Osteocyte (in vitro differentiated cells): ENCODE measurements at regions not wholly inside any gene's neighbourhood (a gene's known extent, or its start where the extent isn't known, plus 50 kb on each side); places are given as distances from the start of the nearest gene placed in this dataset.
A peak's percentile ranks its signal among the peaks of the same experiment; 100 is the strongest.
"Not testable (repeated sequence)": the region's sequence is repeated elsewhere in the genome, so short reads cannot be mapped to it uniquely, and the experiment has no call there.

ENCODE experiments used
- DNase-seq: peaks from one replicate; pipeline ENCODE4 v3.0.0; 2021; ENCODE audit warnings: mixed read lengths; ENCODE audit not compliant: unreplicated experiment; ENCODE audit errors: extremely low spot score
- H3K27ac Mint-ChIP-seq: one replicate; pipeline ENCODE4 v1.8.0; 2021; ENCODE audit warnings: mild to moderate bottlenecking, mixed read lengths; ENCODE audit not compliant: unreplicated experiment
- H3K27me3 Mint-ChIP-seq: one replicate; pipeline ENCODE4 v1.8.0; 2021; ENCODE audit warnings: mixed read lengths; ENCODE audit not compliant: unreplicated experiment
- H3K36me3 Mint-ChIP-seq: one replicate; pipeline ENCODE4 v1.8.0; 2021; ENCODE audit warnings: mixed read lengths; ENCODE audit not compliant: unreplicated experiment
- H3K4me1 Mint-ChIP-seq: one replicate; pipeline ENCODE4 v1.8.0; 2021; ENCODE audit warnings: mixed read lengths; ENCODE audit not compliant: unreplicated experiment
- H3K4me3 Mint-ChIP-seq: one replicate; pipeline ENCODE4 v1.8.0; 2021; ENCODE audit warnings: mild to moderate bottlenecking, moderate library complexity, mixed read lengths; ENCODE audit not compliant: unreplicated experiment
- H3K9me3 Mint-ChIP-seq: one replicate; pipeline ENCODE4 v1.8.0; 2021; ENCODE audit warnings: mixed read lengths; ENCODE audit not compliant: unreplicated experiment
- CTCF ChIP-seq: fragments of 200-600 bp; sonication (generic); IDR thresholded peaks from 2 replicates; pipeline ENCODE4 v1.5.0; 2021; ENCODE audit warnings: antibody characterized with exemption, mild to moderate bottlenecking, moderate library complexity

- H3K4me1 Mint-ChIP-seq, result no peaks in the 10 kb centered on the region
These were observed 102.2 kb upstream of the HAO2 start for GRCh38 chr1:119266386-119266785.

DNA sequence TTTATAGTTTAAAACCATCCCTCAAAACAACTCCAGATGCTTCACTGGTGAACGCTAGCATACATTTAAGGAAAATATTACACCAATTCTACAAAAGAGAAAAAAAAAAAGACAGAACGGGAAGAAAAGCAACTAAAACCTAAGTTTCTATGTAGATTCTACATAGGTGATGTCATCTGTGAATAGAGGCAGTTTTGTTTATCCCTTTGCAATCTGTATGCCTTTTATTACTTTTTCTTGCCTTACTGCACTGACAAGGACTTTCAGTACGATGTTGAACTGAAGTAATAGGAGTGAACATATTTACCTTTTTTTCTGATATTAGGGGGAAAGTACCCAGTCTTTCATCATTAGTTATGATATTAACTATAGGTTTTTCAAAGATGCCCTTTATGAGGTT lies 101.7 kb upstream of the HAO2 start:
- Mint-ChIP-seq H3K36me3 (no peaks in the 10 kb centered on the region), H3K4me1 (no peaks in the 10 kb centered on the region), H3K27ac (no peak overlapping the region), H3K4me3 (no peak overlapping the region), H3K27me3 (peaks cover 20% of the 10 kb centered on the region), H3K9me3 (no peaks in the 10 kb centered on the region)
- TF ChIP-seq CTCF, result no peak
- DNase-seq, result no peak

More at GRCh38 chr1:119266386-119266785, 102.2 kb upstream of the HAO2 start:
- Mint-ChIP-seq H3K27ac (no peak overlapping the region), H3K4me3 (no peak overlapping the region), H3K9me3 (no peaks in the 10 kb centered on the region), H3K36me3 (no peaks in the 10 kb centered on the region), H3K27me3 (peaks cover 15% of the 10 kb centered on the region)
- TF ChIP-seq CTCF, result no peak
- no peak for DNase-seq

DNA sequence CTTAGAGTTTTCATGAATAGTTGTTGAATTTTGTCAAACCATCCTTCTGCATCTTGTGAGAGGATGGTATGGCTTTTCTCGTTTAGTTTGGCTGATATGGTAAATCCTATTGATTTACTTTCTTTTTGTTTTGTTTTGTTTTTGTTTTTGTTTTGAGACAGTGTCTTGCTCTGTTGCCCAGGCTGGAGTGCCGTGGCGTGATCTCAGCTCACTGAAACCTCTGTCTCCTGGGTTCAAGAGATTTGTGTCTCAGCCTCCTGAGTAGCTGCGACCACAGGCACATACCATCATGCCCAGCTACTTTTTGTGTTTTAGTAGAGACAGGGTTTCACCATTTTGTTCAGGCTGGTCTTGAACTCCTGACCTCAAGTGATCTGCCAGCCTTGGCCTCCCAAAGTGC lies 101.3 kb upstream of the HAO2 start:
- H3K9me3 Mint-ChIP-seq, DNase-seq, H3K27ac Mint-ChIP-seq, H3K4me1 Mint-ChIP-seq, H3K4me3 Mint-ChIP-seq, H3K36me3 Mint-ChIP-seq: not testable (repeated sequence)
- peaks cover 18% of the 10 kb centered on the region for H3K27me3 Mint-ChIP-seq

DNA sequence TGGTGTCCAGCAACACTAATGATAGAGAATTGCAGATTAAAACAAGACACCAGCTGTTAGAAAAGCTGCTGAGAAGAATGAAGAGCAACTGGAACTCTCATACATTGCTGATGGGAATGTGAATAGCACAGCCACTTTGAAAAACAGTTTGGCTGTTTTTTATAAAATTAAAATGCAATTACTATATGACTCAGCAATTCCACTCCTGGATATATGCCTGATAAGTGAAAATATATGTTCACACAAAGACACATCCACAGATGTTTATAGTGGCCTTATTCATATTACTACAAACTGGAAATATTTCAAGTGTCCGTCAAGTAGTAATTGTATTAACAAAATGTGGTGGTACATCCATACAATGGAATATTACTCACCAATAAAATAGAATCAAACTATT lies 99.7 kb upstream of the HAO2 start:
- TF ChIP-seq CTCF, result no peak
- Mint-ChIP-seq H3K27ac (no peak overlapping the region), H3K27me3 (peaks cover 28% of the 10 kb centered on the region), H3K4me1 (no peaks in the 10 kb centered on the region), H3K4me3 (no peak overlapping the region), H3K9me3 (no peaks in the 10 kb centered on the region), H3K36me3 (no peaks in the 10 kb centered on the region)
- DNase-seq, result no peak

GRCh38 chr1:119275145-119276134 lies 93.1 kb upstream of the HAO2 start:
- no peak overlapping the region for H3K4me3 Mint-ChIP-seq
- peak; percentile 86 for TF ChIP-seq CTCF
- no peaks in the 10 kb centered on the region for H3K9me3 Mint-ChIP-seq
- DNase-seq, result no peak
- H3K27me3 Mint-ChIP-seq, result peaks cover 42% of the 10 kb centered on the region
- no peak overlapping the region for H3K27ac Mint-ChIP-seq
- peaks cover 17% of the 10 kb centered on the region for H3K4me1 Mint-ChIP-seq
- no peaks in the 10 kb centered on the region for H3K36me3 Mint-ChIP-seq
